GM12878 (cell line): ENCODE measurements at regions not wholly inside any gene's neighbourhood (a gene's known extent, or its start where the extent isn't known, plus 50 kb on each side); places are given as distances from the start of the nearest gene placed in this dataset.
"Not testable (repeated sequence)": the region's sequence is repeated elsewhere in the genome, so short reads cannot be mapped to it uniquely, and the experiment has no call there.

Experiments
- ATAC-seq: fragments of 200-7000 bp; cut with Tn5 transposase; 3 replicates; pipeline ENCODE4 v1.9.1; 2020; ENCODE audit warnings: mild to moderate bottlenecking, moderate library complexity
- BruUV-seq: library from RNA; stranded (reverse); fragments of 400-500 nt; replicated peaks from 2 replicates; lab custom pipeline; 2021; lab: Mats Ljungman, UMichigan
- CTCF ChIA-PET: fragments of 300-600 bp; sonication (Branson Sonifier 250); formaldehyde crosslinking; extraction: SDS; loops from one replicate; lab custom pipeline; 2021; ENCODE audit warnings: inconsistent platforms; lab: Yijun Ruan, JAX
- POLR2A ChIA-PET: fragments of 350-600 bp; formaldehyde crosslinking; extraction: SDS; loops from one replicate; lab custom pipeline; 2021; ENCODE audit warnings: inconsistent platforms; lab: Charles Lee
- RAD21 ChIA-PET: fragments of 300-600 bp; sonication (Branson Sonifier 250); formaldehyde crosslinking; loops from one replicate; lab custom pipeline; 2023; ENCODE audit warnings: antibody characterized with exemption; ENCODE audit not compliant: unreplicated experiment; lab: Charles Lee
- SMC1A ChIA-PET: fragments of 300-600 bp; sonication (Branson Sonifier 250); formaldehyde crosslinking; loops from one replicate; lab custom pipeline; 2023; ENCODE audit not compliant: unreplicated experiment, uncharacterized antibody; lab: Charles Lee
- DNase-seq: peaks from one replicate; pipeline ENCODE4 v3.0.0-alpha.2; 2011; ENCODE audit warnings: low read depth, low spot score
- FAIRE-seq: peaks from 3 replicates; lab custom pipeline; 2011; peaks lifted over from hg19 to GRCh38; lab: Jason Lieb, UNC
- H2AFZ ChIP-seq: 2 replicates; pipeline ENCODE4 v1.6.0; 2011; ENCODE audit warnings: low read depth, low read length, control low read depth; ENCODE audit not compliant: control insufficient read depth
- H3K27ac ChIP-seq: 2 replicates; pipeline ENCODE4 v1.5.1; 2011; ENCODE audit warnings: control low read depth; ENCODE audit not compliant: control insufficient read depth, insufficient read depth
- H3K27me3 ChIP-seq, 2 experiments: replicated peaks in 1 of 2; 2 replicates each; pipeline versions ENCODE4 v1.6.0 to v1.6.1; 2011; ENCODE audit warnings: low read length in 1 of 2; ENCODE audit not compliant: control insufficient read depth in 2 of 2, insufficient read depth in 2 of 2
- H3K36me3 ChIP-seq, 2 experiments: 2 replicates each; pipeline ENCODE4 v1.5.1; 2011; ENCODE audit warnings: low read length in 1 of 2; ENCODE audit not compliant: control insufficient read depth in 2 of 2, insufficient read depth in 2 of 2
- H3K4me1 ChIP-seq: 2 replicates; pipeline ENCODE4 v1.6.1; 2011; ENCODE audit warnings: mild to moderate bottlenecking, low read length, moderate library complexity, mixed read lengths; ENCODE audit not compliant: control insufficient read depth, insufficient read depth
- H3K4me2 ChIP-seq: 2 replicates; pipeline ENCODE4 v1.6.0; 2011; ENCODE audit warnings: control low read depth; ENCODE audit not compliant: control insufficient read depth, insufficient read depth
- H3K4me3 ChIP-seq: fragments of 200-600 bp; sonication (generic); 2 replicates; pipeline ENCODE4 v1.5.1; 2016
- H3K79me2 ChIP-seq: 2 replicates; pipeline ENCODE4 v1.6.0; 2011; ENCODE audit warnings: low read length; ENCODE audit not compliant: control insufficient read depth, insufficient read depth
- H3K9ac ChIP-seq: 2 replicates; pipeline ENCODE4 v1.8.0; 2011; ENCODE audit warnings: low read length, control low read depth, mixed read lengths; ENCODE audit not compliant: control insufficient read depth, insufficient read depth
- H3K9me3 ChIP-seq: replicated peaks from 3 replicates; pipeline ENCODE4 v1.5.1; 2011; ENCODE audit warnings: mild to moderate bottlenecking, low read length; ENCODE audit not compliant: control insufficient read depth, insufficient read depth
- H4K20me1 ChIP-seq: 2 replicates; pipeline ENCODE4 v1.6.0; 2011; ENCODE audit not compliant: control insufficient read depth, insufficient read depth
- BCL11A ChIP-seq: IDR thresholded peaks from 2 replicates; pipeline ENCODE4 v1.6.1; 2011; ENCODE audit warnings: low read depth, low read length
- CBX5 ChIP-seq: sonication (generic); IDR thresholded peaks from 2 replicates; pipeline ENCODE4 v1.6.1; 2016; ENCODE audit warnings: low read depth, moderate library complexity, mild to moderate bottlenecking, inconsistent platforms
- CHD1 ChIP-seq: IDR thresholded peaks from 2 replicates; pipeline ENCODE4 v1.6.1; 2012; ENCODE audit warnings: low read depth, low read length, improper control_type of control experiment
- CREM ChIP-seq: IDR thresholded peaks from 2 replicates; pipeline ENCODE4 v1.6.1; 2014; ENCODE audit warnings: antibody characterized with exemption, low read depth
- DPF2 ChIP-seq: fragments of 450-650 bp; IDR thresholded peaks from 2 replicates; pipeline ENCODE4 v1.6.1; 2017; ENCODE audit warnings: mild to moderate bottlenecking
- IRF3 ChIP-seq: fragments of 450-650 bp; IDR thresholded peaks from 2 replicates; pipeline ENCODE4 v1.6.1; 2014; ENCODE audit warnings: mild to moderate bottlenecking
- MEF2A ChIP-seq: IDR thresholded peaks from 2 replicates; pipeline ENCODE4 v1.6.1; 2011; ENCODE audit warnings: low read depth, mild to moderate bottlenecking, low read length, moderate library complexity; ENCODE audit not compliant: insufficient read depth
- MEF2B ChIP-seq: fragments of 450-650 bp; IDR thresholded peaks from 2 replicates; pipeline ENCODE4 v1.6.1; 2018; ENCODE audit warnings: mild to moderate bottlenecking, moderate library complexity; ENCODE audit not compliant: partially characterized antibody, poor library complexity, severe bottlenecking
- NR2C1 ChIP-seq: fragments of 450-650 bp; IDR thresholded peaks from 2 replicates; pipeline ENCODE4 v1.6.1; 2017; ENCODE audit warnings: antibody characterized with exemption, mild to moderate bottlenecking, moderate library complexity
- PAX8 ChIP-seq: fragments of 450-650 bp; IDR thresholded peaks from 2 replicates; pipeline ENCODE4 v1.6.1; 2017; ENCODE audit warnings: mild to moderate bottlenecking, moderate library complexity
- PML ChIP-seq: IDR thresholded peaks from 2 replicates; pipeline ENCODE4 v1.6.1; 2012; ENCODE audit warnings: low read length, inconsistent platforms
- RAD21 ChIP-seq: IDR thresholded peaks from 2 replicates; pipeline ENCODE4 v1.6.1; 2011; ENCODE audit warnings: mild to moderate bottlenecking, low read depth, low read length, moderate library complexity; ENCODE audit not compliant: insufficient read depth
- RELA ChIP-seq: fragments of 450-650 bp; IDR thresholded peaks from 2 replicates; pipeline ENCODE4 v1.8.0; 2014; ENCODE audit warnings: borderline replicate concordance; ENCODE audit not compliant: partially characterized antibody
- SIX5 ChIP-seq: IDR thresholded peaks from 2 replicates; pipeline ENCODE4 v1.6.1; 2011; ENCODE audit warnings: mild to moderate bottlenecking, low read depth, low read length, moderate library complexity; ENCODE audit not compliant: severe bottlenecking
- STAT1 ChIP-seq: fragments of 450-650 bp; conservative IDR thresholded peaks from 2 replicates; pipeline ENCODE4 v1.6.1; 2014; ENCODE audit warnings: antibody characterized with exemption, mild to moderate bottlenecking
- TAF1 ChIP-seq: IDR thresholded peaks from 2 replicates; pipeline ENCODE4 v1.6.1; 2011; ENCODE audit warnings: mild to moderate bottlenecking, low read depth, low read length, borderline replicate concordance
- TARDBP ChIP-seq: IDR thresholded peaks from 2 replicates; pipeline ENCODE4 v1.6.1; 2016; ENCODE audit warnings: borderline replicate concordance
- TCF12 ChIP-seq: IDR thresholded peaks from 2 replicates; pipeline ENCODE4 v1.6.1; 2011; ENCODE audit warnings: low read depth, mild to moderate bottlenecking, low read length
- ZNF24 ChIP-seq: fragments of 450-650 bp; IDR thresholded peaks from 2 replicates; pipeline ENCODE4 v1.6.1; 2017; ENCODE audit warnings: antibody characterized with exemption, mild to moderate bottlenecking
- ZNF274 ChIP-seq: IDR thresholded peaks from one replicate; pipeline ENCODE4 v1.8.0; 2011; ENCODE audit not compliant: insufficient read length, insufficient read depth
- WGBS: methylation state at CpG from one replicate; pipeline ENCODE4 v1.1.6; 2016; ENCODE audit warnings: low lambda C conversion rate; ENCODE audit not compliant: insufficient replicate concordance, insufficient coverage; ENCODE audit errors: missing lambda C conversion rate; 5-methylcytosine and 5-hydroxymethylcytosine counted together
- in situ Hi-C: fragments of 300-500 bp; cut with MboI; formaldehyde crosslinking; loops from 9 replicates; pipeline ENCODE4 v1.14.3; 2018; ENCODE audit warnings: mixed read lengths
- intact Hi-C: fragments of 100-400 bp; cut with micrococcal nuclease; formaldehyde crosslinking; loops from one replicate; pipeline ENCODE4 v1.14.2; 2022; ENCODE audit not compliant: unreplicated experiment

- TF ChIP-seq BCL11A (no peak), ZNF24 (no peak), TCF12 (no peak), DPF2 (no peak)
Observed at GRCh38 chr18:70535041-70535440, 246.2 kb downstream of the SOCS6 start (continued).

GRCh38 chr18:70525322-70525721 lies 236.5 kb downstream of the SOCS6 start:
- CTCF ChIA-PET: interaction anchor here (1.2 kb wide), 1 partner anchor 34 kb away, joined by 5 read pairs; no protein-coding TSS in a partner anchor
- SMC1A ChIA-PET, BruUV-seq, H3K36me3 ChIP-seq, H2AFZ ChIP-seq, DNase-seq, H3K27me3 ChIP-seq, in situ Hi-C loops, H3K4me1 ChIP-seq, FAIRE-seq, RAD21 ChIA-PET, ATAC-seq, H4K20me1 ChIP-seq, H3K4me2 ChIP-seq, H3K4me3 ChIP-seq, POLR2A ChIA-PET, intact Hi-C loops, H3K79me2 ChIP-seq, H3K9me3 ChIP-seq, H3K9ac ChIP-seq, H3K27ac ChIP-seq: not testable (repeated sequence)
- WGBS: 89% methylated on average over 1 of the region's 1 CpG

- in situ Hi-C loops: no loop called here
- Histone ChIP-seq H2AFZ (no peak overlapping the region), H3K79me2 (no peaks in the 10 kb centered on the region), H3K9me3 (no peaks in the 10 kb centered on the region), H3K4me2 (no peak overlapping the region), H3K36me3 (no peaks in the 10 kb centered on the region), H3K4me3 (no peak overlapping the region), H3K9ac (no peak overlapping the region), H3K27ac (no peak overlapping the region), H4K20me1 (no peaks in the 10 kb centered on the region), H3K4me1 (no peaks in the 10 kb centered on the region), H3K27me3 (no peaks in the 10 kb centered on the region)
- BruUV-seq: no TSS peak
- no peak for DNase-seq
- CTCF ChIA-PET: no interaction called here
- SMC1A ChIA-PET: no interaction called here
- no peak for FAIRE-seq
- POLR2A ChIA-PET: no interaction called here
- RAD21 ChIA-PET: no interaction called here
- WGBS: 37% methylated on average over 3 of the region's 3 CpGs
- ATAC-seq: no peak
- intact Hi-C loops: no loop called here
- no peak for TF ChIP-seq TARDBP
- TF ChIP-seq MEF2A: no peak
- no peak for TF ChIP-seq CREM
- TF ChIP-seq NR2C1: no peak
- no peak for TF ChIP-seq CBX5
- TF ChIP-seq PML: no peak
- TF ChIP-seq ZNF274: no peak
- no peak for TF ChIP-seq RELA
- no peak for TF ChIP-seq CHD1
- TF ChIP-seq MEF2B: no peak
- TF ChIP-seq STAT1: no peak
- TF ChIP-seq SIX5: no peak
- no peak for TF ChIP-seq RAD21
- TF ChIP-seq PAX8: no peak
- no peak for TF ChIP-seq TAF1
- no peak for TF ChIP-seq ZNF24
- no peak for TF ChIP-seq IRF3
Observed at GRCh38 chr18:70523792-70524182, 234.9 kb downstream of the SOCS6 start.
